Endodermal cell (in vitro differentiated cells): ENCODE measurements at regions not wholly inside any gene's neighbourhood (a gene's known extent, or its start where the extent isn't known, plus 50 kb on each side); places are given as distances from the start of the nearest gene placed in this dataset.

Experiments used
- DNase-seq: peaks from one replicate; pipeline ENCODE4 v3.0.0-alpha.2; 2017
- H3K27ac ChIP-seq: 2 replicates; pipeline ENCODE4 v1.5.1; 2013; ENCODE audit warnings: mild to moderate bottlenecking, low read depth, low read length, moderate library complexity
- H3K27me3 ChIP-seq: 2 replicates; pipeline ENCODE4 v1.6.1; 2013; ENCODE audit warnings: mild to moderate bottlenecking, low read length, moderate library complexity; ENCODE audit not compliant: insufficient read depth, control insufficient read depth, poor library complexity, severe bottlenecking
- H3K36me3 ChIP-seq: 2 replicates; pipeline ENCODE4 v1.7.0; 2013; ENCODE audit warnings: mild to moderate bottlenecking, low read length, moderate library complexity; ENCODE audit not compliant: control insufficient read depth, insufficient read depth
- H3K4me1 ChIP-seq: one replicate; pipeline ENCODE4 v1.7.0; 2013; ENCODE audit warnings: low read length; ENCODE audit not compliant: control insufficient read depth, insufficient read depth
- H3K4me3 ChIP-seq: 2 replicates; pipeline ENCODE4 v1.5.1; 2013; ENCODE audit warnings: mild to moderate bottlenecking, low read length, moderate library complexity
- H3K9ac ChIP-seq: 2 replicates; pipeline ENCODE4 v1.6.1; 2013; ENCODE audit warnings: mild to moderate bottlenecking, low read length, moderate library complexity; ENCODE audit not compliant: poor library complexity, severe bottlenecking; ENCODE audit errors: extremely low read depth
- H3K9me3 ChIP-seq: 2 replicates; pipeline ENCODE4 v1.6.1; 2013; ENCODE audit warnings: mild to moderate bottlenecking, low read length, moderate library complexity; ENCODE audit not compliant: control insufficient read depth
- H3K27ac Mint-ChIP-seq: 2 replicates; pipeline ENCODE4 v1.8.0; 2020; ENCODE audit warnings: mixed read lengths
- H3K27me3 Mint-ChIP-seq: 2 replicates; pipeline ENCODE4 v1.8.0; 2021; ENCODE audit warnings: mild to moderate bottlenecking, mixed read lengths; ENCODE audit not compliant: insufficient read depth
- H3K36me3 Mint-ChIP-seq: 2 replicates; pipeline ENCODE4 v1.8.0; 2020; ENCODE audit warnings: low read depth, mixed read lengths
- H3K4me1 Mint-ChIP-seq: 2 replicates; pipeline ENCODE4 v1.8.0; 2020; ENCODE audit warnings: mixed read lengths
- H3K4me3 Mint-ChIP-seq: 2 replicates; pipeline ENCODE4 v1.8.0; 2020; ENCODE audit warnings: mild to moderate bottlenecking, moderate library complexity, mixed read lengths
- H3K9me3 Mint-ChIP-seq: 2 replicates; pipeline ENCODE4 v1.8.0; 2020; ENCODE audit warnings: mild to moderate bottlenecking, mixed read lengths
- CTCF ChIP-seq: fragments of 200-600 bp; sonication (generic); conservative IDR thresholded peaks from 2 replicates; pipeline ENCODE4 v1.5.0; 2021; ENCODE audit warnings: antibody characterized with exemption, mild to moderate bottlenecking
- WGBS, 2 experiments: methylation state at CpG; one replicate each; pipeline versions ENCODE4 v1.1.5 to v1.1.7; 2013; ENCODE audit warnings: missing lambda C conversion rate in 2 of 2, mixed read lengths in 1 of 2; ENCODE audit not compliant: insufficient coverage in 1 of 2, insufficient read length in 1 of 2; 5-methylcytosine and 5-hydroxymethylcytosine counted together

- no peak overlapping the region for H3K27ac Mint-ChIP-seq
- no peak for DNase-seq
- TF ChIP-seq CTCF = no peak
These were observed 406.7 kb downstream of the GABRG2 start for GRCh38 chr5:162474239-162474638.

GRCh38 chr5:162484095-162484494, 416.5 kb downstream of the GABRG2 start:
- H3K4me1 ChIP-seq = no peaks in the 10 kb centered on the region
- H3K9ac ChIP-seq = no peak overlapping the region
- H3K9me3 ChIP-seq = no peaks in the 10 kb centered on the region
- WGBS, 2 experiments = 93 to 100% methylated on average over 1 to 2 of the region's 6 CpGs
- DNase-seq = no peak
- H3K9me3 Mint-ChIP-seq = no peaks in the 10 kb centered on the region
- no peak overlapping the region for H3K27ac Mint-ChIP-seq
- H3K27ac ChIP-seq = no peak overlapping the region
- H3K27me3 ChIP-seq = no peaks in the 10 kb centered on the region
- no peak overlapping the region for H3K4me3 Mint-ChIP-seq
- no peaks in the 10 kb centered on the region for H3K36me3 ChIP-seq
- no peak overlapping the region for H3K4me3 ChIP-seq
- H3K36me3 Mint-ChIP-seq = no peaks in the 10 kb centered on the region
- no peaks in the 10 kb centered on the region for H3K27me3 Mint-ChIP-seq
- H3K4me1 Mint-ChIP-seq = no peaks in the 10 kb centered on the region
- no peak for TF ChIP-seq CTCF

More at GRCh38 chr5:162474239-162474638, 406.7 kb downstream of the GABRG2 start:
- H3K27me3 ChIP-seq = no peaks in the 10 kb centered on the region
- no peaks in the 10 kb centered on the region for H3K36me3 ChIP-seq
- Mint-ChIP-seq H3K4me3 (no peak overlapping the region), H3K27me3 (no peaks in the 10 kb centered on the region), H3K4me1 (no peaks in the 10 kb centered on the region), H3K9me3 (peaks cover 6% of the 10 kb centered on the region), H3K36me3 (no peaks in the 10 kb centered on the region)
- no peak overlapping the region for H3K27ac ChIP-seq
- H3K9ac ChIP-seq = no peak overlapping the region
- H3K9me3 ChIP-seq = no peaks in the 10 kb centered on the region
- no peak overlapping the region for H3K4me3 ChIP-seq
- H3K4me1 ChIP-seq = no peaks in the 10 kb centered on the region

- Histone ChIP-seq H3K27ac (no peak overlapping the region), H3K4me3 (no peak overlapping the region), H3K36me3 (no peaks in the 10 kb centered on the region), H3K9me3 (no peaks in the 10 kb centered on the region), H3K27me3 (no peaks in the 10 kb centered on the region), H3K4me1 (no peaks in the 10 kb centered on the region), H3K9ac (no peak overlapping the region)
- TF ChIP-seq CTCF = no peak
- WGBS, 2 experiments = 93% methylated on average over 5 of the region's 5 CpGs
- H3K36me3 Mint-ChIP-seq = no peaks in the 10 kb centered on the region
- no peaks in the 10 kb centered on the region for H3K4me1 Mint-ChIP-seq
- H3K4me3 Mint-ChIP-seq = no peak overlapping the region
- no peak for DNase-seq
- H3K27me3 Mint-ChIP-seq = no peaks in the 10 kb centered on the region
- H3K27ac Mint-ChIP-seq = no peak overlapping the region
- no peaks in the 10 kb centered on the region for H3K9me3 Mint-ChIP-seq
These were observed 417.4 kb downstream of the GABRG2 start for GRCh38 chr5:162484986-162485385.
